Hepatocyte (in vitro differentiated cells): ENCODE measurements at regions not wholly inside any gene's neighbourhood (a gene's known extent, or its start where the extent isn't known, plus 50 kb on each side); places are given as distances from the start of the nearest gene placed in this dataset.

Source experiments
- DNase-seq: peaks from one replicate; pipeline ENCODE4 v3.0.0-alpha.2; 2016; ENCODE audit warnings: low spot score
- H2AFZ ChIP-seq: fragments of 200-600 bp; sonication (generic); 2 replicates; pipeline ENCODE4 v1.6.0; 2016; ENCODE audit warnings: antibody characterized with exemption, mild to moderate bottlenecking
- H3K27ac ChIP-seq: fragments of 200-600 bp; sonication (generic); 2 replicates; pipeline ENCODE4 v1.5.1; 2016; ENCODE audit warnings: mild to moderate bottlenecking
- H3K27me3 ChIP-seq: fragments of 200-600 bp; sonication (generic); 2 replicates; pipeline ENCODE4 v1.6.1; 2016
- H3K36me3 ChIP-seq: fragments of 200-600 bp; sonication (generic); replicated peaks from 2 replicates; pipeline ENCODE4 v1.5.1; 2016; ENCODE audit warnings: low read depth; ENCODE audit not compliant: insufficient read depth
- H3K4me1 ChIP-seq: fragments of 200-600 bp; sonication (generic); 2 replicates; pipeline ENCODE4 v1.5.1; 2016; ENCODE audit warnings: mild to moderate bottlenecking, moderate library complexity; ENCODE audit not compliant: insufficient read depth
- H3K4me2 ChIP-seq: fragments of 200-600 bp; sonication (generic); 2 replicates; pipeline ENCODE4 v1.6.0; 2016
- H3K4me3 ChIP-seq: fragments of 200-600 bp; sonication (generic); 2 replicates; pipeline ENCODE4 v1.5.1; 2016; ENCODE audit warnings: mild to moderate bottlenecking
- H3K79me2 ChIP-seq: fragments of 200-600 bp; sonication (generic); 2 replicates; pipeline ENCODE4 v1.6.0; 2017; ENCODE audit warnings: mild to moderate bottlenecking
- H3K9me2 ChIP-seq: fragments of 200-600 bp; sonication (generic); replicated peaks from 2 replicates; pipeline ENCODE4 v1.6.0; 2017; ENCODE audit warnings: mild to moderate bottlenecking; ENCODE audit not compliant: insufficient read depth
- H3K9me3 ChIP-seq: fragments of 200-600 bp; sonication (generic); 2 replicates; pipeline ENCODE4 v1.5.1; 2016; ENCODE audit warnings: low read depth, mild to moderate bottlenecking
- H4K20me1 ChIP-seq: fragments of 200-600 bp; sonication (generic); 2 replicates; pipeline ENCODE4 v1.6.0; 2016; ENCODE audit warnings: mild to moderate bottlenecking; ENCODE audit not compliant: insufficient read depth, poor library complexity, severe bottlenecking
- CTCF ChIP-seq: fragments of 200-600 bp; sonication (generic); IDR thresholded peaks from 2 replicates; pipeline ENCODE4 v1.5.1; 2016; ENCODE audit warnings: antibody characterized with exemption, mild to moderate bottlenecking; ENCODE audit not compliant: poor library complexity
- EZH2 ChIP-seq: fragments of 200-600 bp; sonication (generic); IDR thresholded peaks from 2 replicates; pipeline ENCODE4 v1.6.1; 2016; ENCODE audit warnings: antibody characterized with exemption, mild to moderate bottlenecking, borderline replicate concordance
- EZH2phosphoT487 ChIP-seq: fragments of 200-600 bp; sonication (generic); IDR thresholded peaks from one replicate; pipeline ENCODE4 v1.6.1; 2018; ENCODE audit warnings: antibody characterized with exemption, mild to moderate bottlenecking, low read depth, moderate library complexity; ENCODE audit not compliant: unreplicated experiment, severe bottlenecking
- WGBS: methylation state at CpG from one replicate; pipeline ENCODE4 v1.1.6; 2016; ENCODE audit warnings: low lambda C conversion rate; ENCODE audit errors: missing lambda C conversion rate; 5-methylcytosine and 5-hydroxymethylcytosine counted together

- Histone ChIP-seq H4K20me1 (no peaks in the 10 kb centered on the region), H3K4me3 (no peak overlapping the region), H3K36me3 (no peaks in the 10 kb centered on the region), H3K27me3 (no peaks in the 10 kb centered on the region), H3K9me2 (no peaks in the 10 kb centered on the region), H3K79me2 (no peaks in the 10 kb centered on the region), H3K4me2 (no peak overlapping the region), H3K9me3 (no peaks in the 10 kb centered on the region), H3K27ac (no peak overlapping the region), H3K4me1 (no peaks in the 10 kb centered on the region), H2AFZ (no peak overlapping the region)
- DNase-seq = no peak
- no peak for TF ChIP-seq EZH2phosphoT487
- no peak for TF ChIP-seq CTCF
- TF ChIP-seq EZH2 = no peak
These were observed 340.9 kb downstream of the TRIB2 start for GRCh38 chr2:13057671-13058070.

- TF ChIP-seq EZH2phosphoT487 = no peak
- TF ChIP-seq CTCF = no peak
- TF ChIP-seq EZH2 = no peak
- no peaks in the 10 kb centered on the region for H3K27me3 ChIP-seq
- H3K36me3 ChIP-seq = no peaks in the 10 kb centered on the region
- DNase-seq = no peak
- H3K79me2 ChIP-seq = no peaks in the 10 kb centered on the region
- H4K20me1 ChIP-seq = no peaks in the 10 kb centered on the region
- 85% methylated on average over 1 of the region's 1 CpG for WGBS
- H3K4me2 ChIP-seq = no peak overlapping the region
- no peak overlapping the region for H3K27ac ChIP-seq
- H3K9me2 ChIP-seq = no peaks in the 10 kb centered on the region
- H3K4me1 ChIP-seq = no peaks in the 10 kb centered on the region
- no peak overlapping the region for H2AFZ ChIP-seq
- no peaks in the 10 kb centered on the region for H3K9me3 ChIP-seq
- H3K4me3 ChIP-seq = no peak overlapping the region
These were observed 349.9 kb downstream of the TRIB2 start for GRCh38 chr2:13066676-13067075.

- no peak overlapping the region for H2AFZ ChIP-seq
- TF ChIP-seq CTCF (no peak), EZH2 (no peak), EZH2phosphoT487 (no peak)
- whole genome bisulfite sequencing = 79% methylated on average over 2 of the region's 2 CpGs
These were observed 350.8 kb downstream of the TRIB2 start for GRCh38 chr2:13067508-13067907.

GRCh38 chr2:13089971-13090370, 373.2 kb downstream of the TRIB2 start:
- H2AFZ ChIP-seq = no peak overlapping the region
- no peak overlapping the region for H3K4me3 ChIP-seq
- no peak for DNase-seq
- no peak for TF ChIP-seq EZH2phosphoT487
- no peaks in the 10 kb centered on the region for H3K36me3 ChIP-seq
- no peak overlapping the region for H3K27ac ChIP-seq
- H3K79me2 ChIP-seq = no peaks in the 10 kb centered on the region
- H3K27me3 ChIP-seq = no peaks in the 10 kb centered on the region
- H3K4me2 ChIP-seq = no peak overlapping the region
- H4K20me1 ChIP-seq = no peaks in the 10 kb centered on the region
- no peaks in the 10 kb centered on the region for H3K4me1 ChIP-seq
- no peaks in the 10 kb centered on the region for H3K9me3 ChIP-seq
- no peaks in the 10 kb centered on the region for H3K9me2 ChIP-seq

More at GRCh38 chr2:13067508-13067907, 350.8 kb downstream of the TRIB2 start:
- no peak overlapping the region for H3K27ac ChIP-seq
- H3K4me3 ChIP-seq = no peak overlapping the region
- no peaks in the 10 kb centered on the region for H3K36me3 ChIP-seq
- no peaks in the 10 kb centered on the region for H3K27me3 ChIP-seq
- H3K79me2 ChIP-seq = no peaks in the 10 kb centered on the region
- H3K9me2 ChIP-seq = no peaks in the 10 kb centered on the region
- H3K9me3 ChIP-seq = no peaks in the 10 kb centered on the region
- H3K4me1 ChIP-seq = no peaks in the 10 kb centered on the region
- H3K4me2 ChIP-seq = no peak overlapping the region
- no peaks in the 10 kb centered on the region for H4K20me1 ChIP-seq
- DNase-seq = no peak
